ENCODE measurements at regions not wholly inside any gene's neighbourhood (a gene's known extent, or its start where the extent isn't known, plus 50 kb on each side); places are given as distances from the start of the nearest gene placed in this dataset.

DNA sequence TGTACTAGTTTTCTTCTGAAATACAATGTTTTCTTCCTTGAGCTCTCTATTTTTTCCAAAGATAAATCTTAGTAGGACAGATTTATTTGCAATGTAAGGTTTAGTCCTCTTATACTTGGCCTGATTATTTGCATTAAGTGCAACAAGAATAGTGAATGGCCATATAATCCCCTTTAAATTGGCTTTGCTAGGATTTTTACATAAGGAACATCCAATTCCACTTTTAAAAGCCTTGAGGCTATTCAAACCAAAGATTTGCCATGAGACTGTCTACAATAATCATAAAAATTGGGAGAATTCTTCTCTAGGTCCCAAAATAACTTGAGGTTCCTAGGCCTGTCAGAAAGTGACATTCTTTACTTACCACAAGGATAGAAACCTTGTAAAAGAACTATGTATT lies 128.6 kb upstream of the THSD7A start:
- Histone ChIP-seq H3K4me2 (no peak overlapping the region), H2AFZ (no peak overlapping the region), H3K79me2 (replicated peaks; ENCODE audit: insufficient read depth) (no peaks in the 10 kb centered on the region), H3K27me3 (ENCODE audit: insufficient read depth) (no peaks in the 10 kb centered on the region), H3K4me1 (ENCODE audit: insufficient read depth) (peaks cover 16% of the 10 kb centered on the region), H3K9me2 (ENCODE audit: insufficient read depth) (no peaks in the 10 kb centered on the region), H3K27ac (ENCODE audit: low read depth) (no peak overlapping the region), H3K36me3 (ENCODE audit: insufficient read depth) (no peaks in the 10 kb centered on the region), H3K4me3 (no peak overlapping the region), H3F3A (replicated peaks; ENCODE audit: low read depth) (no peaks in the 10 kb centered on the region), H4K20me1 (replicated peaks; ENCODE audit: insufficient read depth) (no peaks in the 10 kb centered on the region)
- Mint-ChIP-seq H3K27me3 (ENCODE audit: insufficient read depth, low read depth, poor library complexity) (no peaks in the 10 kb centered on the region), H3K9me3 (no peaks in the 10 kb centered on the region; the same call in 1 of the 3 replicates), H3K4me3 (no peak overlapping the region), H3K36me3 (ENCODE audit: low read depth) (peaks cover 19% of the 10 kb centered on the region; the same call in 2 of the 3 replicates), H3K4me1 (peaks cover 17% of the 10 kb centered on the region; the same call in 2 of the 3 replicates), H3K27ac (no peak overlapping the region)
- TF ChIP-seq ZNF331 (CRISPR knock-in tag; IDR thresholded peaks at IDR 0.05; ENCODE audit: low read depth), result no peak
- TF ChIP-seq STAT1 (IDR thresholded peaks at IDR 0.05; ENCODE audit: unreplicated experiment), result no peak
- ATAC-seq (no peak), DNase-seq (ENCODE audit: low spot score) (no peak)

DNA sequence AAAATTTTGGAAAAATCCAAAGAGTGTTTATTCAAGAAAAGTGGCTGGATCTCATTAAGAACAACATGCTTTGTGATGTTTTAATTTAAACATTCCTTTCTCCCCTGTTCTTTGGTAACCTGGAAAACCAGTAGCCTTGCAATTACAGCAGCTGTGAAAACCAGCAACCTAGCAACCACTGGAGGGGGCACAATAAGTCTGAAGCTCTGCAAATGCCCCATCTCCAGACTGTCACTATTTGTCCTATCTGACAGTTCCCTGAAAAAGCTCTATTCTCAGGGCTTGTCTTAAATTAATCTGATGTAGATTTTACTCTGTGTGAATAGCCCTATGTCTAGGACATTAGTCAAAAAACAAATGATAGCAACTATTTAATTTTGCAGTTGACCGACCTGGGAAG lies 137.6 kb upstream of the THSD7A start:
- Mint-ChIP-seq H3K4me1 (no peaks in the 10 kb centered on the region; the same call in 2 of the 3 replicates), H3K36me3 (ENCODE audit: low read depth) (no peaks in the 10 kb centered on the region), H3K27ac (no peak overlapping the region), H3K9me3 (peaks cover 5% of the 10 kb centered on the region; the same call in 2 of the 3 replicates), H3K27me3 (ENCODE audit: insufficient read depth, low read depth, poor library complexity) (no peaks in the 10 kb centered on the region), H3K4me3 (no peak overlapping the region)
- Histone ChIP-seq H4K20me1 (replicated peaks; ENCODE audit: insufficient read depth) (no peaks in the 10 kb centered on the region), H3K4me2 (no peak overlapping the region), H3K79me2 (replicated peaks; ENCODE audit: insufficient read depth) (no peaks in the 10 kb centered on the region), H3K36me3 (ENCODE audit: insufficient read depth) (no peaks in the 10 kb centered on the region), H3K27ac (ENCODE audit: low read depth) (no peak overlapping the region), H3F3A (replicated peaks; ENCODE audit: low read depth) (no peaks in the 10 kb centered on the region), H3K4me3 (no peak overlapping the region), H3K27me3 (ENCODE audit: insufficient read depth) (no peaks in the 10 kb centered on the region), H2AFZ (no peak overlapping the region), H3K9me2 (ENCODE audit: insufficient read depth) (no peaks in the 10 kb centered on the region), H3K4me1 (ENCODE audit: insufficient read depth) (no peaks in the 10 kb centered on the region)
- peak; percentile 52 for DNase-seq (ENCODE audit: low spot score)
- TF ChIP-seq, protein P1, sequence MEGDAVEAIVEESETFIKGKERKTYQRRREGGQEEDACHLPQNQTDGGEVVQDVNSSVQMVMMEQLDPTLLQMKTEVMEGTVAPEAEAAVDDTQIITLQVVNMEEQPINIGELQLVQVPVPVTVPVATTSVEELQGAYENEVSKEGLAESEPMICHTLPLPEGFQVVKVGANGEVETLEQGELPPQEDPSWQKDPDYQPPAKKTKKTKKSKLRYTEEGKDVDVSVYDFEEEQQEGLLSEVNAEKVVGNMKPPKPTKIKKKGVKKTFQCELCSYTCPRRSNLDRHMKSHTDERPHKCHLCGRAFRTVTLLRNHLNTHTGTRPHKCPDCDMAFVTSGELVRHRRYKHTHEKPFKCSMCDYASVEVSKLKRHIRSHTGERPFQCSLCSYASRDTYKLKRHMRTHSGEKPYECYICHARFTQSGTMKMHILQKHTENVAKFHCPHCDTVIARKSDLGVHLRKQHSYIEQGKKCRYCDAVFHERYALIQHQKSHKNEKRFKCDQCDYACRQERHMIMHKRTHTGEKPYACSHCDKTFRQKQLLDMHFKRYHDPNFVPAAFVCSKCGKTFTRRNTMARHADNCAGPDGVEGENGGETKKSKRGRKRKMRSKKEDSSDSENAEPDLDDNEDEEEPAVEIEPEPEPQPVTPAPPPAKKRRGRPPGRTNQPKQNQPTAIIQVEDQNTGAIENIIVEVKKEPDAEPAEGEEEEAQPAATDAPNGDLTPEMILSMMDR (conservative IDR thresholded peaks at IDR 0.05; ENCODE audit: low read depth in 2 of 2), result peak; percentile 26 to 39; a peak in 3 of 4 replicates
- TF ChIP-seq ZNF331 (CRISPR knock-in tag; IDR thresholded peaks at IDR 0.05; ENCODE audit: low read depth), result no peak
- TF ChIP-seq NANOG (IDR thresholded peaks at IDR 0.05; ENCODE audit: borderline replicate concordance), result no peak
- ATAC-seq, result peak; percentile 61

DNA sequence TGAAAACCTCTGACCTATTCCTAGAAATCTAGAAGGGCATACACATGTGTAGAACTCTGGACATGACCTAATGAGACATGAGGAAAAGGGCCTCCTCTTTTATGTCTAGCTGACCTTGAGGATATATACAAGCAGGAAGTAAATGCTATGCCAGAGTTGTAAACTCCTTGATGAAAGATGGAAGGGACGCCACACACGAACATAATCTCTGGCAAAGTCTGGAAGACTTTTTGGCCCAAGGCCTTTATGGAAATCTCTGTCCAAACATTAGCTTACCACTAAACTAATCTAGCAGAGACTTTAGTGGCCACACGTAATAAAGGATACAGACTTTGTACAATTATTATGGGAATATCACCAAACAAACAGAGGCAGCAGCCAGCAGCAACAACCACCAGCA lies 138.1 kb upstream of the THSD7A start:
- Histone ChIP-seq H4K20me1 (replicated peaks; ENCODE audit: insufficient read depth) (no peaks in the 10 kb centered on the region), H2AFZ (no peak overlapping the region), H3F3A (replicated peaks; ENCODE audit: low read depth) (no peaks in the 10 kb centered on the region), H3K27me3 (ENCODE audit: insufficient read depth) (no peaks in the 10 kb centered on the region), H3K27ac (ENCODE audit: low read depth) (no peak overlapping the region), H3K9me2 (ENCODE audit: insufficient read depth) (no peaks in the 10 kb centered on the region), H3K79me2 (replicated peaks; ENCODE audit: insufficient read depth) (no peaks in the 10 kb centered on the region), H3K4me2 (no peak overlapping the region), H3K4me3 (no peak overlapping the region), H3K4me1 (ENCODE audit: insufficient read depth) (no peaks in the 10 kb centered on the region), H3K36me3 (ENCODE audit: insufficient read depth) (no peaks in the 10 kb centered on the region)
- H3K36me3 Mint-ChIP-seq (ENCODE audit: low read depth), result no peaks in the 10 kb centered on the region
- no peak for DNase-seq (ENCODE audit: low spot score)
- H3K9me3 Mint-ChIP-seq, result peaks cover 5% of the 10 kb centered on the region; the same call in 2 of the 3 replicates
- H3K27me3 Mint-ChIP-seq (ENCODE audit: insufficient read depth, low read depth, poor library complexity), result no peaks in the 10 kb centered on the region
- no peak overlapping the region; the same call in 1 of the 2 replicates for H3K27ac Mint-ChIP-seq
- no peak for ATAC-seq
- no peaks in the 10 kb centered on the region; the same call in 2 of the 3 replicates for H3K4me1 Mint-ChIP-seq
- no peak overlapping the region for H3K4me3 Mint-ChIP-seq
- TF ChIP-seq ZNF331 (CRISPR knock-in tag; IDR thresholded peaks at IDR 0.05; ENCODE audit: low read depth) (no peak), ZNF114 (CRISPR knock-in tag; IDR thresholded peaks at IDR 0.05) (no peak), JUNB (IDR thresholded peaks at IDR 0.05; ENCODE audit: unreplicated experiment) (no peak), EZH2 (IDR thresholded peaks at IDR 0.05; ENCODE audit: low read depth, unreplicated experiment) (no peak), CREB1 (CRISPR knock-in tag; IDR thresholded peaks at IDR 0.05; ENCODE audit: low read depth) (no peak)
- TF ChIP-seq, protein P1 (conservative IDR thresholded peaks at IDR 0.05; ENCODE audit: low read depth in 2 of 2), result no peak
